Breast epithelium (tissue), 3 donors: ENCODE measurements at regions not wholly inside any gene's neighbourhood (a gene's known extent, or its start where the extent isn't known, plus 50 kb on each side); places are given as distances from the start of the nearest gene placed in this dataset.
"Not testable (repeated sequence)": the region's sequence is repeated elsewhere in the genome, so short reads cannot be mapped to it uniquely, and the experiment has no call there.

Experiments
- POLR2AphosphoS5 ChIP-seq, 3 donors: sonication (generic); formaldehyde crosslinking; IDR thresholded peaks; one replicate each; pipeline ENCODE4 v1.6.1; 2017; ENCODE audit warnings: antibody characterized with exemption in 3 of 3
- TF ChIP-seq, protein P1 (sequence below), 3 donors: fragments of 450-650 bp; IDR thresholded peaks; one replicate each; pipeline ENCODE4 v1.5.1; 2016 to 2017; ENCODE audit warnings: antibody characterized with exemption in 3 of 3, mild to moderate bottlenecking in 3 of 3, moderate library complexity in 3 of 3

DNA sequence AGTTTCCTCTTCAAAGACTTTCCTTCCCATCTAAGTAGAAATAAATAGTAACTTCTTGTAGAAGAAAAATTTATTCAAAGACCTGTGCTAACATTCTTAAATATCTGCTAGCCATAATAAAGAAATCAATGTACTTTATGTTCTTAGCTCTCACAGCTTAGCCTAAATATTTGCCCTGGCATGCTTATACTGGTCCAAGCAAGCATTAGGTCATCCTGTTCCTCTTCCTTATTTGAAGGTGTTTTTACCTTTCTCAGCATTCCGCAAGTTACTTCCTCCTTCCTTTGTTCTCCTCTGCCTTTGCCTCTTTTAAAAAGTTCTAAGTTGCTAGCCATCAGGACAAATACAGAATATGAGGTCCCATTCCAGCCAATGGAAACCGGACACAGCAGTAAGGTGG, 623.9 kb downstream of the EPM2A start:
- TF ChIP-seq, protein P1, sequence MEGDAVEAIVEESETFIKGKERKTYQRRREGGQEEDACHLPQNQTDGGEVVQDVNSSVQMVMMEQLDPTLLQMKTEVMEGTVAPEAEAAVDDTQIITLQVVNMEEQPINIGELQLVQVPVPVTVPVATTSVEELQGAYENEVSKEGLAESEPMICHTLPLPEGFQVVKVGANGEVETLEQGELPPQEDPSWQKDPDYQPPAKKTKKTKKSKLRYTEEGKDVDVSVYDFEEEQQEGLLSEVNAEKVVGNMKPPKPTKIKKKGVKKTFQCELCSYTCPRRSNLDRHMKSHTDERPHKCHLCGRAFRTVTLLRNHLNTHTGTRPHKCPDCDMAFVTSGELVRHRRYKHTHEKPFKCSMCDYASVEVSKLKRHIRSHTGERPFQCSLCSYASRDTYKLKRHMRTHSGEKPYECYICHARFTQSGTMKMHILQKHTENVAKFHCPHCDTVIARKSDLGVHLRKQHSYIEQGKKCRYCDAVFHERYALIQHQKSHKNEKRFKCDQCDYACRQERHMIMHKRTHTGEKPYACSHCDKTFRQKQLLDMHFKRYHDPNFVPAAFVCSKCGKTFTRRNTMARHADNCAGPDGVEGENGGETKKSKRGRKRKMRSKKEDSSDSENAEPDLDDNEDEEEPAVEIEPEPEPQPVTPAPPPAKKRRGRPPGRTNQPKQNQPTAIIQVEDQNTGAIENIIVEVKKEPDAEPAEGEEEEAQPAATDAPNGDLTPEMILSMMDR (IDR thresholded peaks at IDR 0.05), result not testable (repeated sequence)
- not testable (repeated sequence) for TF ChIP-seq POLR2AphosphoS5 (IDR thresholded peaks at IDR 0.05)
